Right lobe of liver (tissue), 6 donors: ENCODE measurements at regions not wholly inside any gene's neighbourhood (a gene's known extent, or its start where the extent isn't known, plus 50 kb on each side); places are given as distances from the start of the nearest gene placed in this dataset.

Source experiments
- ATAC-seq, 4 donors: fragments of 200-7000 bp; cut with Tn5 transposase; one replicate each; pipeline ENCODE4 v1.9.1; 2020; ENCODE audit warnings: mild to moderate bottlenecking in 4 of 4, moderate library complexity in 4 of 4
- DNase-seq, 3 donors: peaks; one replicate each; pipeline ENCODE4 v3.0.0-alpha.2; 2020
- H3K27ac ChIP-seq, 3 donors: fragments of 200-600 bp; one replicate each; pipeline ENCODE4 v1.8.0; 2022
- H3K27me3 ChIP-seq, 2 donors: fragments of 200-600 bp; one replicate each; pipeline ENCODE4 v1.8.0; 2022
- H3K36me3 ChIP-seq, 4 donors: fragments of 200-600 bp; sonication (generic) in 1 of 4; one replicate each; pipeline versions ENCODE4 v1.5.1 to v1.8.0; 2017 to 2022; ENCODE audit warnings: control low read depth in 1 of 4
- H3K4me1 ChIP-seq, 4 donors: fragments of 200-600 bp; sonication (generic) in 1 of 4; one replicate each; pipeline versions ENCODE4 v1.5.1 to v1.8.0; 2017 to 2022; ENCODE audit warnings: control low read depth in 1 of 4
- H3K4me3 ChIP-seq, 3 donors: fragments of 200-600 bp; one replicate each; pipeline ENCODE4 v1.8.0; 2022
- H3K9me3 ChIP-seq, 4 donors: fragments of 200-600 bp; sonication (generic) in 1 of 4; one replicate each; pipeline versions ENCODE4 v1.5.1 to v1.8.0; 2017 to 2022; ENCODE audit warnings: control low read depth in 1 of 4
- POLR2A ChIP-seq: fragments of 450-650 bp; IDR thresholded peaks from one replicate; pipeline ENCODE4 v1.6.1; 2017; ENCODE audit warnings: antibody characterized with exemption, mild to moderate bottlenecking
- WGBS: methylation state at CpG from one replicate; pipeline ENCODE4 v1.1.6; 2018; ENCODE audit warnings: low coverage, low lambda C conversion rate; ENCODE audit not compliant: insufficient coverage; ENCODE audit errors: missing lambda C conversion rate; 5-methylcytosine and 5-hydroxymethylcytosine counted together
- intact Hi-C, 2 donors: fragments of 100-400 bp; cut with DNase I; formaldehyde crosslinking; loops; one replicate each; pipeline versions ENCODE4 v1.11.2 to v1.14.1; 2022
- TF ChIP-seq, protein P1 (sequence below), 4 donors: fragments of 200-600 bp in 3 of 4; fragments of 450-650 bp in 1 of 4; IDR thresholded peaks; one replicate each; pipeline versions ENCODE4 v1.5.1 to v1.8.0; 2016 to 2022; ENCODE audit warnings: antibody characterized with exemption in 4 of 4, mild to moderate bottlenecking in 2 of 4
- donor health status: DM: no; HTN: yes; CAD: no.
- donor health status: DM: no; HTN: no; CAD: no.
- donor health status: DM: no; HTN: no; CAD: no.
- donor health status: DM: no; HTN: yes; CAD: no.
- donor health status: DM: no; HTN: yes; CAD: no.

DNA sequence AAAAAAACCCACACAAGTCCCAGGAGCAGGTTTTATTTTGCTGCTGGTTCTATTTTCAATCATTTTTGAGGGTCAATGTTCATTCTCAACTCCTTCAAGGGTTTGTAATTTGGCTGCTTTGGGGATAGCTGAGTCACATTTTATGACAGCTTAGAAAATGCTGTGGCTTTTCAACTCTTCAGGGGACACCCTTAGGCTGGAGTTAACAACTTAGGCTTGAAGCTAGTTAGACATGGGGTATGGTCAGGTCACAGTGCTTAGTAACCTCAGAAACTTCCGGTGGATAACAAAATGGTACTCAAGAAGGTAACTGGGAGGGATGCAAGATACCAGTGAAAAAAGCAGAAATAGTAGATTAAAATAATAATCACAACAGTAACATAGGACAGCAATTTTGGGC lies 308.8 kb downstream of the HHIPL2 start:
- no peak for TF ChIP-seq POLR2A
- TF ChIP-seq, protein P1, sequence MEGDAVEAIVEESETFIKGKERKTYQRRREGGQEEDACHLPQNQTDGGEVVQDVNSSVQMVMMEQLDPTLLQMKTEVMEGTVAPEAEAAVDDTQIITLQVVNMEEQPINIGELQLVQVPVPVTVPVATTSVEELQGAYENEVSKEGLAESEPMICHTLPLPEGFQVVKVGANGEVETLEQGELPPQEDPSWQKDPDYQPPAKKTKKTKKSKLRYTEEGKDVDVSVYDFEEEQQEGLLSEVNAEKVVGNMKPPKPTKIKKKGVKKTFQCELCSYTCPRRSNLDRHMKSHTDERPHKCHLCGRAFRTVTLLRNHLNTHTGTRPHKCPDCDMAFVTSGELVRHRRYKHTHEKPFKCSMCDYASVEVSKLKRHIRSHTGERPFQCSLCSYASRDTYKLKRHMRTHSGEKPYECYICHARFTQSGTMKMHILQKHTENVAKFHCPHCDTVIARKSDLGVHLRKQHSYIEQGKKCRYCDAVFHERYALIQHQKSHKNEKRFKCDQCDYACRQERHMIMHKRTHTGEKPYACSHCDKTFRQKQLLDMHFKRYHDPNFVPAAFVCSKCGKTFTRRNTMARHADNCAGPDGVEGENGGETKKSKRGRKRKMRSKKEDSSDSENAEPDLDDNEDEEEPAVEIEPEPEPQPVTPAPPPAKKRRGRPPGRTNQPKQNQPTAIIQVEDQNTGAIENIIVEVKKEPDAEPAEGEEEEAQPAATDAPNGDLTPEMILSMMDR (IDR thresholded peaks at IDR 0.05), result no peak
- Histone ChIP-seq H3K4me1 (no peaks in the 10 kb centered on the region), H3K27me3 (no peaks in the 10 kb centered on the region), H3K4me3 (no peak overlapping the region), H3K27ac (no peak overlapping the region), H3K9me3 (no peaks in the 10 kb centered on the region), H3K36me3 (no peaks in the 10 kb centered on the region)
- no peak for ATAC-seq
- DNase-seq, result no peak
- intact Hi-C loops, result no loop called here
- 100% methylated on average over 1 of the region's 1 CpG for WGBS

DNA sequence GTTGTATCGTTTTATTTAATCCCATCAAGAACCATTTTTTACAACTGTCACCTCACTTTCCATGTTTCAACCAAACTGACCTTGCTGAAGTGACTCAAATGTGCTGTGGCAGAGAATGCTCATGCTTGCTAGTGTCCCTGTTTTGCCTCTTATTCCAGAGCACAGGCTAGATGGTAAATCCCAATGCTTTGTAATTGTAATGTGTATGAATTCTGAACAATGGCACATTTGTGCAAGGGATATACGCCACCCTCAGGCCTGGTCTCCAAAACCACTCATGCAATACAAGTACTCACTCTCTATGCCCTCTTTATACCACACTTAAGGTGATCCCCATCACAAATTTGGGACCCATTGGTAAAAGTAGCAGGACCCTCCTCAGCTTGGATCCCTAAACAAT lies 313.6 kb downstream of the HHIPL2 start:
- intact Hi-C loops, result no loop called here
- no peaks in the 10 kb centered on the region for H3K27me3 ChIP-seq
- no peak overlapping the region for H3K4me3 ChIP-seq
- no peaks in the 10 kb centered on the region for H3K9me3 ChIP-seq
- WGBS, result 78% methylated on average over 2 of the region's 2 CpGs
- ATAC-seq, result no peak
- H3K27ac ChIP-seq, result no peak overlapping the region
- no peak for TF ChIP-seq POLR2A
- TF ChIP-seq, protein P1 (IDR thresholded peaks at IDR 0.05), result no peak
- no peaks in the 10 kb centered on the region for H3K36me3 ChIP-seq
- no peak for DNase-seq
- H3K4me1 ChIP-seq, result no peaks in the 10 kb centered on the region

DNA sequence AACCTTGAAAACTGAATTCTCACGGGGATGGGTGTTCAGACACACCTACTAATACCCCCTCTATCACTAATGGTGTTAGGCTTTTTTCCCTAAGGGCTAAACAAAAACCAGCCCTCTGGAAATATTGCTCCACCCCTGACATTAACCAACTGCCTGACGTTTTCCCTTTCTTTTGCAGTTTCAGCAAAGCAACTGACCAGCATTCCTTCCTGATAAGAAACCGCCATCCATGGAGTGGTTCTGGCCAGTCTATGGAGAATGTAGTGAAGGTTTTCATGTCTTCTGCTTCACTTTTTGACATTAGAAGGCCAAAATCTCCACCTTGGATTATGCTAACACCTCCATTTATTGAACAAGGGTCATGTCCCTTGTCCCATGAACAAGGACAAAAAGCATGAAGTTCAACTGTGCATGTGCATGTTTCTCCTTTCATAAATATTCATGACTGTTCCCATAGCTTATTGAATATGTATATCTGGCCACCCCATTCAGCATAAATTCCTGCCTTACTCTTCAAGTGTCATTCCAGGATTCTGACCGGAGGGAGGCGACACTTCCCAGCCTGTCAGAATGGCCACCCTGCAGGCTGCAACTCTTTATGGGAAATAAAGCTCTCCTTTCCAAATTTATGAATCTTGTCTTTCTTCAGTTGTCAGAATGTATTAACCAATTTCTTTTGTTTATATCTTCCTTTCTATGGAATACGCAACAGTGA lies 314.3 kb downstream of the HHIPL2 start:
- DNase-seq (no peak), ATAC-seq (no peak)
- WGBS, result 72% methylated on average over 6 of the region's 6 CpGs
- no peak overlapping the region for H3K27ac ChIP-seq
- no peaks in the 10 kb centered on the region for H3K36me3 ChIP-seq
- intact Hi-C loops, result no loop called here
- H3K27me3 ChIP-seq, result no peaks in the 10 kb centered on the region
- no peaks in the 10 kb centered on the region for H3K4me1 ChIP-seq
- H3K9me3 ChIP-seq, result no peaks in the 10 kb centered on the region
- no peak for TF ChIP-seq POLR2A
- TF ChIP-seq, protein P1 (IDR thresholded peaks at IDR 0.05), result no peak
- H3K4me3 ChIP-seq, result no peak overlapping the region

DNA sequence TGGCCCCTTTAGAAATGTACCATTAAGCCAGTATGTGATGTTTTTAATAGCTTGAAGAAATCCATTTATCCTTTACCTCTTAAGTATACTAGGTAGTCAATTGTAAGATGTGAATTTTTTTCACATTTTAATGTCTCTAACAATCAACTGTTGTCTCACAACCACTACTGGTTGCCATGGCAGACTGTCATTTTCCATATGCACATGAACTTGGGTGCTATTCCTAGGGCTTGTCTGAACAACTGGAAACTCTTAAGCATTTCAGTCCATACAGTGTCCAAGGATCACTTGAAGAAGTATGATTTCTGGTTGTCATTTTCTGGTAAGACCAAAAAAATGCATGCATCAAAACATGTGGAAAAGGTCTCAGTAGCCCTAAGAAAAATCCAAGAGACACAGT lies 315.1 kb downstream of the HHIPL2 start:
- H3K36me3 ChIP-seq, result no peaks in the 10 kb centered on the region
- no peaks in the 10 kb centered on the region for H3K9me3 ChIP-seq
- ATAC-seq, result no peak
- no peaks in the 10 kb centered on the region for H3K4me1 ChIP-seq
- intact Hi-C loops, result no loop called here
- H3K4me3 ChIP-seq, result no peak overlapping the region
- DNase-seq, result no peak
- H3K27me3 ChIP-seq, result no peaks in the 10 kb centered on the region
- H3K27ac ChIP-seq, result no peak overlapping the region
- TF ChIP-seq, protein P1 (IDR thresholded peaks at IDR 0.05), result no peak
- TF ChIP-seq POLR2A, result no peak
